Activated CD4-positive, alpha-beta T cell treated with anti-CD3 and anti-CD28 coated beads for 24 hours (primary cell): ENCODE measurements at regions not wholly inside any gene's neighbourhood (a gene's known extent, or its start where the extent isn't known, plus 50 kb on each side); places are given as distances from the start of the nearest gene placed in this dataset.
"Not testable (repeated sequence)": the region's sequence is repeated elsewhere in the genome, so short reads cannot be mapped to it uniquely, and the experiment has no call there.

Experiments
- DNase-seq, 2 donors: peaks; one replicate each; pipeline ENCODE4 v3.0.0-alpha.2; 2020; ENCODE audit warnings: low read depth in 2 of 2

DNA sequence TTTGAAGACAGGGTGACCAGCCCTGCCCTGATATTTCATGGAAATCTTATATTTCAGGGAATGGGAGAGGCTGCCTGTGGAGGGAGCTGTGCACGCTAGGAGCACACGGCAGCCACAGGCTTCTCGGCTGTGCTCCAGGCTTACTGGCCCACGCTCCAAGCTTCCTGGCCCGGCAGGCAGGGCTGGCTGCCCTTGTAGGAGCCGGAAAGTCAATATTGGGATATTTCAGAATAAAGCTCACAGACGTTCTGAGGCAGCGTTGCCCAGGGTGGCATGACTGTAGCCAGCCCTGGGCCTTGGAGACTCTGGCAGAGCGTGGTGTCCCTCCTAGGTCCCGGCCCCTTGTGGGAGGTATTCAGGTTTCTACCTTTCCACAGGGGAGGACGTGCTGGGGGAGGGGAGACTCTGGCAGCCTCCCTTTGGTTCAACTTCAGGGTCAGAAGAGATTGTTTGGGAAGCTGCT lies 95.6 kb downstream of the NPIPB11 start:
- DNase-seq, result no peak

GRCh38 chr16:29310243-29310642 lies 96.3 kb downstream of the NPIPB11 start:
- not testable (repeated sequence) for DNase-seq

DNA sequence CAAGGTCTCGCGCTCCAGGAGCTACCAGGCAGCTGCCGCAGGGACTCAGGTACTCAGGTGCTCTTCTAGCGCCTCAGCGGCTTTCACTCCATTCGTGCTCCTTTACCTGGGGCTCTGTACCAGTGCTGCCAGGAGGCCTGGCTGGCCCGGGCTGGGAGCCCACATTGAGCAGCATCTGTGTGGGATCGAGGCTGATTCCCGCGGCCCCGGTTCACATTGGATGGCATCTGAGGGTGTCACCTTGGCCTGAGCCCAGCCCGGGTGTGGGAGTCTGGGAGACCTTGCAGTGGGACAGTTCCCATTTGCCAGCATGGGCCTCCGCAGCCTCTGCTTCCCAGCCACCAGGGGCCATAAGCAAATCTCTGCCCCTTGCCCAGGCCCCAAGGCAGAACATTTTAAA lies 96.9 kb downstream of the NPIPB11 start:
- DNase-seq, result not testable (repeated sequence)

DNA sequence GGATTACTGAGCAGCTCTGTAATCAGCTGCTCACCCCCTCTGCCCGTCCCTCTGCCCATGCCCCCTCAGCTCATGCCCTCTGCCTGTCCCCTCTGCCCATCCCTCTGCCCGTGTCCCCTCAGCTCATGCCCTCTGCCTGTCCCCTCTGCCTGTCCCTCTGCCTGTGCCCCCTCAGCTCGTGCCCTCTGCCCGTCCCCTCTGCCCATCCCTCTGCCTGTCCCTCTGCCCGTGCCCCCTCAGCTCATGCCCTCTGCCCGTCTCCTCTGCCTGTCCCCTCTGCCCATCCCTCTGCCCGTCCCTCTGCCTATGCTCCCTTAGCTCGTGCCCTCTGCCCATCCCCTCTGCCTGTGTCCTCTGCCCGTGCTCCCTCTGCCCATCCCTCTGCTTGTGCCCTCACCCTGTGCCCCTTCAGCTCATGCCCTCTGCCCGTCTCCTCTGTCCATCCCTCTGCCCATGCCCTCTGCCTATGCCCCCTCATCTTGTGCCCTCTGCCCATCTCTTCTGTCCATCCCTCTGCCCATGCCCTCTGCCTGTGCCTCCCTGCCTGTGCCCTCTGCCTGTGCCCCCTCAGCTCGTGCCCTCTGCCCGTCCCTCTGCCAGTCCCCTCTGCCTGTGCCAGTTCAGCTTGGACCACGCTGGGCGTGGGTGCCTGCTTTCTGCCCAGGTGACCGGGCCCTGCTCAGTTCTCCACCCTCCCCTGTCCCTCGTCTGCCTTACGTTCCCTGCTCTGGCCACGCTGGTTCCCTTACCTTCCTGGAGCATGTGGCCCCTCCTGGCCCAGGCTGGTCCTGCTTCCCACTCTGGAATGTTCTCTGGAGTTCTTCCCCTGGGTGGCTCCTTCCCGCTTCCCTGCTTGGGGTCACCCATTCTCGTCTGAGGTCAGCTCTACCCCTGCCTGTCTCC lies 97.6 kb downstream of the NPIPB11 start:
- no peak for DNase-seq

DNA sequence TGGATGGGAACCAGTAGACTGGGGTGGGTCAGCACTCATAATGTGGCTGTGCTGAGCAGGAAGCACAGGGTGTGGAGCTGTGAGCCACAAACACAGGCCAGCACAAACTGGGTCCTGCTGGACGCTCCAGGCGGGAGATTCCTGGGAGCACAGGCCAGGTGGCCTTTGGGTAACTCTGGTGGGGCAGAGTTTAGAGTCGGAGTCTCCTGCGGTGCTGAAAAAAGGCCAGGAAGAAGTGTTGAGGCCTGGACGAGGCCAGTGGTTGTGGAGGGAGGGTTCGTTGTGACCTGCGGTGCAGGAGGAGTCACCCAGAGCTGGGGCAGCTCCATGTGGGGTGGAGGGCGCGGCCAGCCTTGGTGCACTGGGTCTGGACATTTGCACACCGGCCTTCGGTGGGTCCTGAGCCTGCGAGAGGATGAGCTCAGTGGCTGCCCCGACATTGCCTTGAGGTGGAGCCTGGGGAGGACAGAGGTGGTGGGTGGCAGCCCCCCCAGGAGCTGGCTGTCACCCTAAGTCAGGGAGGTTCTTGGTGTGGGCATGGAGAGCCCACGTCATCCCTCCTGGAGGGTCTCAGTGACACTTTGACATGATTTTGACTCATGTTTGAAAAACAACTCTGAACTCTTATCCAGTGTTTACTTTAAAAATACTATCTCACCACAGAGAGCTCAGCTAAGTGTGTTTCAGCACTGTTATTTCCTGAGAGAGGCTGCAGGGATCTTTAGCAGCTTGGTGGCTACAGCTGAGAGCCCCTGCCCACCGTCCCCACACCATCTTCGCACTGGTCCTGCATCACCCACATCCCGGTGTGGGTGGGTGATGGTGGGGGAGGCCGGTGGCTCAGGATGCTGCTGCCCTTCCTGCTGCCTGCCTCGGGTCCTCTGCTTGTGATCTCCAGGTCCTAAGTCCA lies 98.7 kb downstream of the NPIPB11 start:
- DNase-seq, result no peak

GRCh38 chr16:29306943-29307597 lies 99.4 kb downstream of the NPIPB11 start:
- no peak for DNase-seq

DNA sequence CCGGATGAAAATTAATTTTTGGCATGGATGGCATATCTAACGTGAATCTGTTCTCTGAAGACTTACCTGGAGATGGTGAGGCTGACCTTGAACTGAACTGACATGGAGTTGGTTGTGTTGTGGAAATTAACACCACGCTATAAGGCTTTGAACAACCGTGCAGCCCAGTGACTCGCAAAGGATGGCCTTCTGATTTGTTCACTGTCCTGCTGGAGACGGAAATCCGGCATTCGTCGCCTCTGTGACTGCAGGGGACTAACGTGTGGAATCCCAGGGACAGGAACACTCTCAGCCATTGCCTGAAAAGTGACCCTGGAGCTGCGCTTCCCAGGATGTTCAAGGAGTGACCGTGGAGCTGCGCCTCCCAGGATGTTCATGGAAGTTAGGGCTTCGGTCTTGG lies 100.3 kb downstream of the NPIPB11 start:
- DNase-seq, result no peak

GRCh38 chr16:29305018-29305417 lies 101.5 kb downstream of the NPIPB11 start:
- not testable (repeated sequence) for DNase-seq

DNA sequence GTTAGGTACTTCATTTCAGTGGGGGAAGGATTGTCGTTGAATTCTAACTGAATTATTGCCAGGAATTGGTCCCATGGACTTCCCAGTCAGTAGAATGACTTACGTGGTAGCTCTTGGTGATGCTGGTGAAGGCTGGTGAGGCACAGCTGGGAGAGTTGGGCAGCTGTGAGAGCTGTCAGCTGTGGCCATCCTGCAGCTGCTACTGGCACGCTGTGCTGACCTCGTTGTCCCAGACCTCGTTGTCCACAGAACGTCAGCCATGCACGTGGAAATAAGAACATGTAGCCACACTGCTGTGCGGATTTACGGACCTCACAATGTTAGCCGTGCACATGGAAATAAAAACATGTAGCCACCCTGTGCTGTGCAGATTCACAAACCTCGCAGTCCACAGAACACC lies 102.3 kb downstream of the NPIPB11 start:
- no peak for DNase-seq

DNA sequence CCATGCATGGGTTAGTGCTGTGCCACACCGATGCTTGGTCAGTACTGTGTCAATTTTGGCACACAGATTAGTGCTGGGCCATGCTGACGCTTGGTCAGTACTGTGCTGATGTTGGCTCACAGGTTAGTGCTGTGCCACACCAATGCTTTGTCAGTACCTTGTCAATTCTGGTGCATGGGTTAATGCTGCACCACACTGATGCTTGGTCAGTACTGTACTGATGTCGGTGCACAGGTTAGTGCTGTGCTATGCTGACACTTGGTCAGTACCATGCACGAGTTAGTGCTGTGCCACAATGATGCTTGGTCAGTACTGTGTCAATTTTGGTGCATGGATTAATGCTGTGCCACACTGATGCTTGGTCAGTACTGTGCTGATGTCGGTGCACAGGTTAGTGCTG lies 103.0 kb downstream of the NPIPB11 start:
- no peak for DNase-seq

DNA sequence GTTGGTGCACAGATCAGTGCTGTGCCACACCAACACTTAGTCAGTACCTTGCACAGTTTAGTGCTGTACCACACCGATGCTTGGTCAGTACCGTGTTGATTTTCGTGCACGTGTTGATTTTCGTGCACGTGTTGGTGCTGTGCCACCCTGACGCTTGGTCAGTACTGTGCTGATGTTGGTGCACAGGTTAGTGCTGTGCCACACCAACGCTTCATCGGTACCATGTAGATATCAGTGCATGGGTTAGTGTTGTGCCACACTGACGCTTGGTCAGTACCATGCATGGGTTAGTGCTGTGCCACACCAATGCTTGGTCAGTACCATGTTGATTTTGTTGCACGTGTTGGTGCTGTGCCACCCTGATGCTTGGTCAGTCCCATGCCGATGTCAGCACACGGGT lies 103.5 kb downstream of the NPIPB11 start:
- no peak for DNase-seq

DNA sequence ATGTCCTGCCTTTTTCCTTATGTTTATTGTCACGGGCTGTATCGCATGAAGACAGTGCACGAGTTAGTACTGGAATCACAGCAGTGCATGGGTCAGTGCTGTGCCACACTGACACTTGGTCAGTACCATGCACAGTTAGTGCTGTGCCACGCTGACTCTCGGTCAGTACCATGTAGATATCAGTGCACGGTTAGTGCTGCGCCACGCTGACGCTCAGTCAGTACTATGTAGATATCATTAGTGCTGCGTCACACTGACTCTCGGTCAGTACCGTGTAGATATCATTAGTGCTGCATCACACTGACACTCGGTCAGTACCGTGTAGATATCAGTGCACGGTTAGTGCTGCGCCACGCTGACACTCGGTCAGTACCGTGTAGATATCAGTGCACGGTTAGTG lies 104.1 kb downstream of the NPIPB11 start:
- DNase-seq, result not testable (repeated sequence)

GRCh38 chr16:29301662-29302285 lies 104.7 kb downstream of the NPIPB11 start:
- DNase-seq, result not testable (repeated sequence)

- not testable (repeated sequence) for DNase-seq
Observed at GRCh38 chr16:29300541-29301535, 105.7 kb downstream of the NPIPB11 start.

DNA sequence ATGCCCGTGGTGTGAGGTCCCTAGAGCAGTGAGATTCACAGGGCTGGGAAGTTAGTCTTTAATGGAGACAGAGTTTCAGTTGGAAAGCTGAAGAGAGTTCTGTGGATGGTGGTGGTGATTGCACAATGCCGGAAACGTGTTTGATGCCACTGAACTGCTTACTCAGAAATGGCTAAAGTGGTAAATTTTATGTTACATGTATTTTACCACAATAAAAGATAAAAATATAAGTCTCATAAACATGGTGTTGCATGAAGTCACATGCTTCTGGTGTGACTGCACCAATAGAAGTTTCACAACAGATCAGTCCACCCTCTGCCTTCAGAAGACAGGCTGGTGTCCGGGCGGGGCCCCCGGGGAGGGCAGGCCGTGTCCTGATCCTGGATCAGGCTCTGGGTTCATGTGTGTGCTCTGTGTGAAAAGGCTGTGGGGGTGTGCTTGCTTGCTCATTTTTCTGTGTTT lies 106.5 kb downstream of the NPIPB11 start:
- DNase-seq, result not testable (repeated sequence)

DNA sequence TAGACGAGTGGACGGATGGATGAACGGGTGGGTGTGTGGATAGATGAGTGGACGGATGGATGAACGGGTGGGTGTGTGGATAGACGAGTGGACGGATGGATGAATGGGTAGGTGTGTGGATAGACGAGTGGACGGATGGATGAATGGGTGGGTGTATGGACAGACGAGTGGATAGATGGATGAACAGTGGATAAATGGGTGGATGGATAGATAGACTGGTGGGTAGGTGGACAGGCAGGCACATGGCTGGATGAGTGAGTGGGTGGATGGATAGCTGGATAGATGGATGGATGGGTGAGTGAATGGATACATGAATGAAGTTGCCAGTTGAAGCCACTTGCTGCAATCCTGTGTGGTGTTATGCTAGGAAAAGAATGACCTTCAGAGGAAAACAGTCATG lies 107.5 kb downstream of the NPIPB11 start:
- DNase-seq, result not testable (repeated sequence)

DNA sequence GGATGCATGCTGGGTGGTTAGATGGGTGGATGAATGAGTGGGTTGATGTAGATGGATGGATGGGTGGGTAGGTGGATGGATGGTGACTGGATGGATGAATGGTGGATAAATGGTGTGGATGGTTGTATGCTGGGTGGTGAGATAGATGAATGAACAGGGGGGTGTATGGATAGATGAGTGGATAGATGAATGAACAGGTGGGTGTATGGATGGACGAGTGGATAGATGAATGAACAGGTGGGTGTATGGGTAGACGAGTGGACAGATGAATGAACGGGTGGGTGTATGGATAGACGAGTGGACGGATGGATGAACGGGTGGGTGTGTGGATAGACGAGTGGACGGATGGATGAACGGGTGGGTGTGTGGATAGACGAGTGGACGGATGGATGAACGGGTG lies 108.2 kb downstream of the NPIPB11 start:
- not testable (repeated sequence) for DNase-seq

DNA sequence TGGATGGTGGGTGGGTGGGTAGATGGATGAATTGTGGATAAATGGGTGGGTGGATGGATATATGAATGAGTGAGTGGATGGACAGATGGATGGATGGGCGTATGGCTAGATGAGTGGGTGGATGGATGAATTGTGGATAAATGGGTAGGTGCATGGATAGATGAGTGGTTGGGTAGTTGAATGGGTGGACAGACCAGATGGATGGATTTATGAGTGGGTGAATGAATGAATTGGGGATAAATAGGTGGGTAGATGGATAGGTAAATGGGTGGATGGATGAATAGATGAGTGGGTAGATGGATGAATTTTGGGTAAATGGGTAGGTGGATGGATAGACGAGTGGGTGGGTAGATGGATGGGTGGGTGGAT lies 108.7 kb downstream of the NPIPB11 start:
- not testable (repeated sequence) for DNase-seq

DNA sequence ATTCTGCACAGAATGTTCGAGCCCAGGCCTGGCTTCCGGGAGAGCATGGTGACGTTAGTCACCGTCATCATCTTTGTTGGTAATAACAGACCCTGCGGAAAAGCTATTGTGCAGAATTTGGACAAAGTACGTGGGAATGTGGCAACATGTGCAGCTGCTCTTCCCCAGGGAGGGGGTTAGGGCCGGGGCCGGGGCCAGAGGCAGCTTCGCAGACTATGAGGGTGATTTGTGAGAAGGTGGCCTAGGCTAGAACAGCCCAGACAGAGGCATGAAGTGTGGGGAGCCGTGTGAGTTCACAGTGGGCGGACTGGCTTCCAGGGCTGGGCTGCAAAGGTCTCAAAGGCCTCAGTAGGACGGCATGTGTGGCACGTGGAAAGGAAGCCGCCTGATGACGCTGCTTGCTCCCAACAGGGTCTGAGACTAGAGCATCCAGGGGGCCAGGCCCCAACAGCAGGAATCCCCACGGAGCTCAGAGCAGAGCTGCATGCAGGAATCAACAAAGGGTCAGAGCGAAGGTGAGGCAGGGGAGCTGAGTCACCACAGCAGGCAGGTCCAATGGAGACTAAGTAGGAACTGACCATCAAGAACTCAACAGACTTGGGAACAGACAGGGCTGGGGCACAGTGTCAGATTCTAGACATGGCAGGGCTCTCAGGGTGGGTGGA lies 109.2 kb downstream of the NPIPB11 start:
- DNase-seq, result not testable (repeated sequence)

GRCh38 chr16:29296176-29296575 lies 110.3 kb downstream of the NPIPB11 start:
- not testable (repeated sequence) for DNase-seq
